GM19468 (cell line): ENCODE measurements at regions not wholly inside any gene's neighbourhood (a gene's known extent, or its start where the extent isn't known, plus 50 kb on each side); places are given as distances from the start of the nearest gene placed in this dataset.
"Not testable (repeated sequence)": the region's sequence is repeated elsewhere in the genome, so short reads cannot be mapped to it uniquely, and the experiment has no call there.

Experiments
- ATAC-seq: cut with Tn5 transposase; IDR thresholded peaks from one replicate; pipeline ENCODE4 v1.9.1; 2021; ENCODE audit warnings: mild to moderate bottlenecking, moderate library complexity, moderate number of reproducible peaks; ENCODE audit not compliant: unreplicated experiment; ENCODE audit errors: extremely low read depth

DNA sequence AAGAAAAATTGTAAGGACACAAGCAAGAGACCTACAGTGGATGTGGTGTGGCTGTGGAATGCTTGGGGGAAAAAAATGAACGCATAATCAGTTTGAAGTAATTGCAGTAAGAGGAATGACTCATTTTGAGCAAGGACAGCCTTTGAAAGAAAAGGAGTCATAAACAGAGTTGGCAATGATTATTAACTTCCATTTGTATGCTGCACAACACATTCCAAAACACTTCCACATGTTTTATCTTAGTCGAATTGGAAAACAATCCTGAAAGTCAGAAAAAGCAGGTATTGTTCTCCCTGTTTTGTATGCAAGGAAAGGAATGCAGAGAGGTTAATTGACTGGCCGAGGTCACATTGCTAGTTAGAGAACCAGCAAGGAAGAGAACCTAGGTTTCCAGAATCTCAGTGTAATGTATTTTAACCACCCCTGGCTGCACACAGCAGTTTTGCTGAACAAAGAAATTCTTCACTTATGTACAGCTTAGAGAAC is 630.0 kb upstream of the MIR17HG start:
- no peak for ATAC-seq

DNA sequence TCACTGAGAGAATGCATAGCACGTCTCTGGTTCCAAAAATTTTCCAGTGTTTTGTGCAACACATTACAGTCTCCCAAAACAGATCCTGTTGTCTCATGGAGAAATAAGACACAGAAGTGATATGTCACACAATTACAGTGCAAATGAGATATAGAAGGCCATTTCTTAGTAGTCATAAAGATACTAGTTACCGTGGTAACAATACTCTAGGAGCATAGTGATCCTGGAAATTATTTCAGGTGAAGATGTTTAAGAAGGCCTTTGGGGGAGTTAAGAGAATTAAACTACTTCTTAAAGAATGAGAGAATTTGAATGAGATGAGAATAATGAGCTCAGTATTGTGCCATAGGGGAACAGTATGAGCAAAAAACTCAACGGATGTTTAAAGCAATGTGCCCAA is 628.0 kb upstream of the MIR17HG start:
- no peak for ATAC-seq

DNA sequence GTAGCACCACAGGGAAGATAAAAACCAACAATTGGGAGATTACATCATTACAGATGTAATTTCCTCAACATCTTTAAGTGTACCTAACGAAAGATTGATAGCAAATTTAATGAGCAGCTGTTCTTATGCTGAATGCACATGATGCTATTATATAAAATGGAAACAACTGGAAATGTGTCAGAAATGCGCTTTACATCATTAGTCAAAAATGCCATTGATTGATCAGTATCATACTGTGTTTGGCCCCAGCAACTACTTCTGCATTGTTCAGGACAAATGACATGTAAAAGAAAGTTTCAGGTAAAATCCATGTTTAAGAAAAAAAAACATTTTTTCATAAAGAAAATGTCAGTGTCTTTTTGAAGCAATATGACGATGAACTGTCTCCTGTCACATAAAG is 625.5 kb upstream of the MIR17HG start:
- ATAC-seq: no peak

DNA sequence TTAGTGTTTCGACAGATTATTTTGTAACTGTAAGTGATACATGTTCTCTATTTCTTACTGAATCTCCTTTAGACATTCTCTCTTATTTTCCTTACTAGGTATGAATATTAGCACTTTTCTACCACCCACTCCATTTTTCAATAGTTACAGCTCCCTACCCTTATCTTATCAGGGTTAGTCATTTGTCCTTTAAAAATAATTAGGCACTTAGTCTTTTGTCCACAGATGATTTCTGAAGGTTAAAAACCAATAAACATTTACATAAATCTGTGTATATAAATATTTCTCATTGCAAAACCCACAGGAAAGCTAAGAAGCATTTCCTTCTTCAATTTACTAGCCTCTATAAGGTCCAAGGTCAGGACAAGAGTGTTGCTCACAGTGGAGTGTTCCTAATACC is 624.1 kb upstream of the MIR17HG start:
- ATAC-seq: no peak

DNA sequence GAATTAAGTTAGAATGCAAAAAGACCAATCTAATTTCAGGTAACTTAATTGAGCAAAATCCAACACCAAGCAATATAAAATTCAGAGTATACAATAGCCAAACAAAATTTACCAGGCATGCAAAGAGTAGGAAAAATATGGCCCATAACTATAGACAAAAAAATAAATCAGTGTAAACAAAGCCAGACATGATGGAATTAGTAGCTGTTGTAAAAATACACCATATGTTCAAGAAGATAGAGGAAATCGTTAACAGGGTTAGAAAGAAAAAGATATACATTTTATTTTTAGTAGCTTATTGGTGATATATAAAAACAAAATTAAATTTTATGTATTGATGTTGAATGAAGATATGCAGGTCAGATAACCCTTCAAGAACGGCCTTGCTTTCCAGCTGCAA is 621.1 kb upstream of the MIR17HG start:
- no peak for ATAC-seq

DNA sequence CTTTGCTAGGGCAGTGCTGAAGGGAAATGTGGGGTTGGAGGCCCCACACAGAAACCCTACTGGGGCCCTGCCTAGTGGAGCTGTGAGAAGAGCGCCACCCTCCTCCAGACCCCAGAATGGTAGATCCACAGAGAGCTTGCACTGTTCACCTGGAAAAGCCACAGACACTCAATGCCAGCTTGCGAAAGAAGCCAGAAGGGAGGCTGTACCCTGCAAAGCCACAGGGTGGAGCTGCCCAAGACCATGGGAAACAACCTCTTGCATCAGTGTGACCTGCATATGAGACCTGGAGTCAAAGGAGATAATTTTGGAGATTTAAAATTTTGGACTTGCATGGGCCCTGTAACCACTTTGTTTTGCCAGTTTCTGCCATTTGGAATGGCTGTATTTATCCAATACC is 615.4 kb upstream of the MIR17HG start:
- ATAC-seq: no peak

DNA sequence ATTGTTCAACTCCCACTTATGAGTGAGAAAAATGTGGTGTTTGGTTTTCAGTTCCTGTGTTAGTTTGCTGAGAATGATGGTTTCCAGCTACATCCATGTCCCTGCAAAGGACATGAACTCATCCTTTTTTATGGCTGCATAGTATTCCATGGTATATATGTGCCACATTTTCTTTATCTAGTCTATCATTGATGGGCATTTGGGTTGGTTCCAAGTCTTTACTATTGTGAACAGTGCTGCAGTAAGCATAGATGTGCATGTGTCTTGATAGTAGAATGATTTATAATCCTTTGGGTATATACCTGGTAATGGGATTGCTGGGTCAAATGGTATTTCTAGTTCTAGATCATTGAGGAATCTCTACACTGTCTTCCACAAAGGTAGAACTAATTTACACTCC is 613.0 kb upstream of the MIR17HG start:
- ATAC-seq: not testable (repeated sequence)

DNA sequence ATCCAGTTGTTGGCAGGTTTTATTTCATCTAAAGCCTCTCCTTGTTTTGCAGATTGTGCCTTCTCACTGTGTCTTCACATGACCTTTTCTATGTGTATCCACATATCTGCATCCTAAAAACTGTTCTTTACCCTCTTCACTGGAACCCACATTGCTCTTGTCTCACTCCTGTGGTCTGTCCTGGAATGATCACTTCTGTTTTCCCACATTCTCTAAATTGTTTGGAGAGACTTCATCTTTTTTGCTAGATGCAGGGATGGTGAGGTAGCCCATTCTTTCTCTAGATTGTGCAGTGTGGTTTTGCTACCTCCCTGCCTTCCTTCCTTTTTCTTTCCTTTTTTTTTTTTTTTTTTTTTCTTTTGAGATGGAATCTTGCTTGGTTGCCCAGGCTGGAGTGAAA is 608.6 kb upstream of the MIR17HG start:
- no peak for ATAC-seq

DNA sequence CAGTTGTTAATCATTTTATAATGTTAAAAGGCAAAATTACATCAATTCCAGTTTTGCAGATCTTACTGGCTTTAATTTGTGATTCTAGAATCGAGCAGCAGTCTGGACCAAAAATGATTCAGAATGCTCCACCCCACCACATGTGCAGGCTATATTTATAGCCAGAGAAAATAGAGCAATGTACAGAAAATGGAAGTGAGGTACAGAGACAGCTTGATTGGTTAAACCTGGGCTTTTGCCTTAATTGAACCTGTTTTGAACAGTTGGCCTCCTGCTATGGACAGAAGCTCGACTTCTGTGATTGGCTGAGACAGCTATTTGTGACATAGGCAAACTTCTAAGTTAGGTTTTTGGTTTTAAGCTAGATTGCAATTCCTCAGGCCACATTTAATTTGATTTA is 607.4 kb upstream of the MIR17HG start:
- no peak for ATAC-seq

DNA sequence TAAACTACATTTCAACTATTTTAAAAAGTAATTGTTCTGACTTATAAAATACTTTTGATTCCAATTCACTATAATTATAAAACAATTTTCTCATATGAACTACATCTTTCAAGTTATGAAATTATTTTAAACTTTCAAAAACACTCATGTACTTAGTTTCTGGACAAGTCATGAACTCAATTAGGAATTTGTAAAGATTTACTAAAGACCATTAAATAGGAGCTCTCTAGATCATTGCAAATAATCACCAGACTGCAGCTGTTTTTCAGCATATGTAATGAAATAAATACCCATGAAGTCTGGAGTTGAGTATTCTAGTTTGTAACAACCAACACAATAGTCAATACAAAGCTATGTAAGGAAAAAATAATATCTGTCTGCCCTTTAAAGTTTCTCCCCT is 605.1 kb upstream of the MIR17HG start:
- no peak for ATAC-seq

DNA sequence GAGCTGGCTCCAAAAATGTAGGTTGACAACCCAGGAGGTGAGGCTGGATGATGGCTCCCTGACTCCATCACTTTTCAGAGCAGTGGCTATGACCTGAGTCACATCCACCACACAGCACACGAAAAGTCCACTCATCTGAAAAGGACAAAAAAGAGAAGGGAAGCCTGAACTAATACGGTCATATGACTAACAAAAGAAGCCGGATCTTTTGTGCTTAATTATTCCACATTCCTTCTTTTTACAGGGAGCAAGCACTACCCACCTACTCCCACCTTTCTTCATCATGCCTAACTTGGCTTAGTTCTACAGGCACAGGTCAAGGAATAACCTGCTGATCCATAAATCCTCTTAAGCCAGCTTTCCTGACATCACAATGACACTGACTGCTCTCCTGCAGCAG is 601.3 kb upstream of the MIR17HG start:
- no peak for ATAC-seq

DNA sequence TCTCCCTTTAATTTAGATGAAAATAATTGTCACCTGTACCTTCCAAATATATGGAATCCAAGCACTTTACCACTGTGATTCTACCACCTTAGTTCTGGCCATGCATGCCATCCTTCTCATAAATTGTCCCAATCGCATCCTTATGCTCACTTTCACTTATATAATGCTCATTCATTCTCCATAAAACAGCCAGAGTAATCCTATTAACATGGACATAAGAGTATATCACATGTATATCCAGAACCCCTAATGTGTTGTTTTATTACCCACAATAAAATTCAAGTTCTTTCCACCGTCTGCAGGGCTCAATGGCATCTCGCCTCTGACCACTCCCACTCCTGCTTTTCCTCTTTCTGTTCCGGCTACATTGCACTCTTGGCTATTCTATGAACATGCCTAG is 597.5 kb upstream of the MIR17HG start:
- no peak for ATAC-seq

DNA sequence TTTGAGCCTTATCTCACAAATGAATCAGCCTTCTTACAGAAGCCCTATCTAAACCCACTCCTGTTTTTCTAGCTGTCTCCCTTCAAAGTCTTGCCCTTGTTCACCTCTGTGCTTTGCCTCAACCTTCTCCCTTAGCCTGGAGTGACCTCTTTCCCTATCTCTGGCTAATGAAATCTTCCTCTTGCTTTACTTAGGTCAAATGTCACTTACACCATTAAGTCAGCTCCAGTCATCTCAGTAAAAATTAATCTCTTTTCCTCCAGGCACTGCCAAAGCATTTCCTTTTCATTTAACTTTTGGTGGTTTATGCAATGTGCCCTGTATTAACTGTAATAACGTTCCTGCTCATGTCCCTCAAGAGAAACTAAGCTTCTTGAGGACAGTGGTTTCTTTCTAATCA is 596.5 kb upstream of the MIR17HG start:
- ATAC-seq: no peak

DNA sequence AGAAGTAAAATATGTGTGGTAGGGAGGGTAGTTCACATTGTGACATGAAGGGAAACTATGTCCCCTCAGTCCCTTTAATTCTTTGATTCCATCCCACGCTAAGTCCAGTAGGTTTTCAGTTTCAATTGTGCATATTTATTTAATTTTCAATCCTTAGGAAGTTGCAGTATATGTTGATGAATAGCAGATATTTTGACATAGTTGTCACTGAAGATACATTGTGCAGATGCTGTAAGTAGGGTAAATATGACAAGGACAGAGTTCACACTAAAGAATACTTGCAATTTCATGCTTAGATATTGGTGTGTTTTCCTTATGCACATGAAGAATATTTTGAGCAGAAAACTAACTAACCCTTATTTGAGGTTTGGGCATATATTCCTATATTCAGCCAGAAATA is 595.4 kb upstream of the MIR17HG start:
- ATAC-seq: no peak

DNA sequence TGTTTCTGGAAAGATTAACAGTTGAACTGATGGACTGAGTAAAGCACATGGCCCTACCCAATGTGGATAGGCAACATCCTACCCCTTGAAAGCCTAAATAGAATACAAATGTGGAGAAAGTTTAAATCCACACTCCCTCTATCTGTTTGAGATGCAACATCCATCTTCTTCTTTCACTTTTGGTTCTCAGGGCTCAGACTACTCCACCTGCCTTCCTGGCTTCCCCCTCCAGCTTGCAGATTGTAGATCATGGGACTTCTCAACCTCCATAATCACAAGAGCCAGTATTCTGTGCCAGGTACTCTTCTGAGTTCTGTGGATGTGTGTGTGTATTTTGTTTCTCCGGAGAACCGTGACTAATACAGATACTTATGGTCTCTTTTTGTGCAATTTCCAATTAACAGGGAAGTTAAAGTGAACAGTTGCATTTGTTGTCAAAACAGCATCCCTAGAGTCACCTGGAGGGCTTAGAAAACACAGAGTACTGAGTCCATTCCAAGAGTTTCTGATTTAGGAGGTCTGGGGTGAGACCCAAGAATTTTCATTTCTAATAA is 590.3 kb upstream of the MIR17HG start:
- no peak for ATAC-seq

DNA sequence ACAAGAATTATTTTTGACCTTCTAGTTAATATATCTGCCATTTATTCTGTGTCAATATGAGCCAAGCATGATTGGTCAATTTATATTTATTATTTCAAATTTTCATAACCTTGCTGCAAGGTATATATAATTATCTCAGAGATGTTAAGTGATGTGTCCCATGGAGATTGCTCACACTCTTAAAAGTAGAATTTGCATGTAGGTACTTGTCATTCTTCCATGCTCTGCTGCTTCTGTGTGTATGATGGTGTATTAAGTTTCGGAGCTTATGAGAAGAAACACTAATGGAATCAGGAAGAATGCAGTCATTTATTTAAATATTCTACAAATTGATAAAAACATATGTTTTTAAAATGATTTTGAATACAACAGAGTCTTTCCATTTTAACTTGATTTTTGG is 586.8 kb upstream of the MIR17HG start:
- no peak for ATAC-seq

DNA sequence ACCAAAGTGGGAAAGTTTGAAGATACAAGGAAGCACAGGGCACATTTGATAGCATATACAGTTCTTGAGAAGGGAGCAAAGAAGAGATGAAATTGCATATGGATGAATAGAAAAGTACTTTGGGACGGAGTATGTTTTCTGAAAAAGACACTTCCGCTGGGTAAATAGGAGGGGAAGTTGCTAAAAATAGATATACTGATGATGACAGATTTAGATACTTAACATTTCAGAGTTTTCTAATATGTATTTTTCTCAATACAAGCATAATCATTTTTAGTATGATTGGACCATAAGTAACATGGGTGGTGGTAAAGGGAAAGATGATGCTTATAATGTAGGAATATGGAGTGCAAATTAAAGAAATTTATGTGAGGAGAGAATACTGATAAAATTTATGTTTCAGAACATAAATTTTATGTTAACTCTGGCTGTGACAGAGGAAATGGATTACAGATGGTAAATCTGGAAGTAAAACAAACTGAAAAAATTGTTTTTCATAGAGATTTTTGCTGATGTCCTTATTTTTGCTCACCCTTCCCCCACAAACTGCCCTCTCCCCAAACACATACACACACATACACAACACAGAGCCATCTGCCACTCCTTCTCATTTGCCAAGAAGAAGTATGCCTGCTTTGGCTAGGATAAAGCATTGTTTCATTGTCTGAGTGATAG is 583.9 kb upstream of the MIR17HG start:
- no peak for ATAC-seq

DNA sequence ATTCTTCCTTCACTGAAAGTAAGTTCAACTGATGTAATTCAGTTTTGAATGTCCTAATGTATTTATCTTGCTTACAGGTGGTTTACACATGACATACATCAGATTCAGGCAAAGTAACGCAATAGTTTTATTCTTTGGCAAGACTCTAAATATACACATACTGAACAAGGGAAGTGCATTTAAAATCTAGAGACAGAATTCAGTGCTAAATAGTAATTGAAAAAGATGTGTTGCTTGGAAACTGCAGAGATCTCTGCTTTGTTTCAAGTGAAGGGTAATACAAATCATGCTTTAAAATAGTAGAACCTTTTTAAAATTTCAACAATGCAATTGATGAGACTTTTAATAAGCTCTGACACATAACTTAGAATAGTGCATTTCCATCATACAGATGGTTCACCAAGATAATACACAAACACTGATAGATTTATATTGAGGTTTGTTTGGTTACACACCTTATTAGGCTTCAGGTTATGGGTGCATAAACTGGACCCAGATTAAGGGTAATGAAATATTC is 581.0 kb upstream of the MIR17HG start:
- no peak for ATAC-seq

DNA sequence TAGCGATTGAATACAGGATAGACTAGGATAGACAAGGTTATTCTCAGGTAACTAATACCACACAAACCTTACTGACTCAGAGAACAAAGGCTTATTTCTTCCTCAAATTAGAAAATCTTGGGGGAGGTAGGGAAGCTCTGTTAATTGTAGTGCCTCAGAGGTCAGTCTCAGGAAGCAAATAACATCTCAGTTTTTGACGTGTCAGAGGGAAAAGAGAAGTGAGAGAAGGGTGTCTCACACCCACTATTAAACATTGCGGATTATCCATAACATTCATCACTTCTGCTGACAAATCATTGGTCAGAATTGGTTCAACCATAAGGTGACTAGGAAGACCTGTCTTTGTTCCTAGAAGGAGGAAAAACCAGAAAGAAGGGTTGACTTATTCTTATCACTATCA is 579.4 kb upstream of the MIR17HG start:
- no peak for ATAC-seq

DNA sequence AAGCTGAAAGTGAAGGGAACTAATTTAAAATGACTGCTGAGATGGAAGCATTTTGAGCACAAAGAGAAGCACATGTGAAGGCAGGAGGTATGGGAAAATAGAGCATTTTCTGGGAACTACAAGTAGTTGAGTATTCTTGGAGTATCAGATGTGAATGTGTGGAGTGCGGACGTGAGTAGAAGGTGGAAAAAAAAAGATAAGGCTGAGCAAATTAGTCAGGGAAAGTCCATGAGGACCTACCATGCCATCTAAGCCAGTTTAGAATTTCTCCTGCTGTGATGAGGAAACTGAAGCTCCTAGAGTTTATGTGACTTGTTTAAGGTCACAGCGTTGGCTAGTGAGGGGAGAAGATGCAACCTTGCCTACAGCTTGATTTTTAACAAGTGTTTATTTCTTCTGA is 578.1 kb upstream of the MIR17HG start:
- no peak for ATAC-seq

DNA sequence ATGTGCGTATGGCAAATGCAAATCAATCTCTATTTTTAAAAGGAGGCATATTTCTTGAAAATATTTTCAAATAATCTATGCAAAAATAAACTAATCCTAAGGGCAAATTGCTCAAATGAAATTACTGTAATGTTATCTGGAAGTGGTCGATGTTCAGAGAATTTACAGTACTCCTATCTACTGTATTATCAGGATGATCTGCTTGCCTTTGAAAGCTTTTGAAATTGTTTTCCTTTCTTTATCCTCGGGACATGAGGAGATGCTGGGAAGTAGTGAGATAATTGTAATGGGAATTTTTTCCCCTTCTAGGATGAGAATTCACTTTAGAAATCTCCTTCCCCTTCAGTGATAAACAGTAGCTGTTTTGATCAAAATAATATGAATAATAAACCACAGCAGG is 577.2 kb upstream of the MIR17HG start:
- no peak for ATAC-seq

DNA sequence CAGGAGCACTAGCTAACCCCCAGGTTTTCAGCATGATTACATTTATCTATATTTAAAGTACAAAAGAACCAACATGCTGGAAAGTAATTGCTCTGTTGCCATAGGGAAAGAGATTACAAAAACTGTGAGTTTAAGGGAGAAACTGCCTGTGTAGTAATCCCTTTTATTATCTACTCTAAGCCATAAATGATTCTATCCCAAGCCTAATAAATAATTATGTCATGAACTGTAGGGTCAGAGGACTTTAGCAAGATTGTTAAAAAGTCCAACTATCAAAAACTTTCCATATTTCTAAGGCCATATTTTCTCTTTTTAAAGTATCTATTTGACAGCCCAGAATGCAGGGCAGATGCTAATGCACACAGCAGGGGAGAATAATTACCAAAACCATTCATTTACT is 573.8 kb upstream of the MIR17HG start:
- no peak for ATAC-seq
